ENCODE measurements at regions not wholly inside any gene's neighbourhood (a gene's known extent, or its start where the extent isn't known, plus 50 kb on each side); places are given as distances from the start of the nearest gene placed in this dataset.

DNA sequence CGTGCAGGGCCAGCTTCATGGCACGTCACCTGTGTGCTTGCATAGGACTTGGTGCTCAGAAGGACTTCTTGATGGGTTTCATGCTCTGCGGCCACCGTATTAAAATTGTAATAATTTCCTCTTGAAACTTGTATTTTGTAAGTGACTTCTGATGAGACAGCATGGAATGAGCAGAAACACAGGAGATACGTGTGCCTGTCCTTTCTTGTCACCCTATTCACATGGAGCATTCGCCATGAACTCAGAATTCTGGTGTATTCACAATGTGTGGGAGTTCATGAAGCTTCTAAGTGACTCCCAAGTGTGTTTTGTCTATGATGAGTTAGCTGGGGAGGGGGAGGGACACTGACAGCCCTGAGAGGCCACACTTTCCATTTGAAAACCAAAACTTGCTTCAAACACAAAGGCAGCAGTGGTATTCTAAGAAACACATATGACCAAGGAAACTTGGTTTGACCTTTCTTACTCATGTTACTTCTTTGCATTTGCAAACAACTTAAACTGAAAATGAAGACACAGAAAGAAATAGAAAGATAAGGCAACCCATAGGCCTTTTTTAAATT lies 92.1 kb upstream of the NEDD9 start:
- TF ChIP-seq ZNF70 (CRISPR knock-in tag; IDR thresholded peaks at IDR 0.05) = no peak
- TF ChIP-seq, protein P1, sequence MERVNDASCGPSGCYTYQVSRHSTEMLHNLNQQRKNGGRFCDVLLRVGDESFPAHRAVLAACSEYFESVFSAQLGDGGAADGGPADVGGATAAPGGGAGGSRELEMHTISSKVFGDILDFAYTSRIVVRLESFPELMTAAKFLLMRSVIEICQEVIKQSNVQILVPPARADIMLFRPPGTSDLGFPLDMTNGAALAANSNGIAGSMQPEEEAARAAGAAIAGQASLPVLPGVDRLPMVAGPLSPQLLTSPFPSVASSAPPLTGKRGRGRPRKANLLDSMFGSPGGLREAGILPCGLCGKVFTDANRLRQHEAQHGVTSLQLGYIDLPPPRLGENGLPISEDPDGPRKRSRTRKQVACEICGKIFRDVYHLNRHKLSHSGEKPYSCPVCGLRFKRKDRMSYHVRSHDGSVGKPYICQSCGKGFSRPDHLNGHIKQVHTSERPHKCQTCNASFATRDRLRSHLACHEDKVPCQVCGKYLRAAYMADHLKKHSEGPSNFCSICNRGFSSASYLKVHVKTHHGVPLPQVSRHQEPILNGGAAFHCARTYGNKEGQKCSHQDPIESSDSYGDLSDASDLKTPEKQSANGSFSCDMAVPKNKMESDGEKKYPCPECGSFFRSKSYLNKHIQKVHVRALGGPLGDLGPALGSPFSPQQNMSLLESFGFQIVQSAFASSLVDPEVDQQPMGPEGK (CRISPR knock-in tag; IDR thresholded peaks at IDR 0.05; ENCODE audit: borderline replicate concordance) = no peak
- TF ChIP-seq ARNTL (CRISPR knock-in tag; IDR thresholded peaks at IDR 0.05; ENCODE audit: borderline replicate concordance, low read depth) = no peak
- TF ChIP-seq BACH2 (CRISPR knock-in tag; IDR thresholded peaks at IDR 0.05; ENCODE audit: borderline replicate concordance) = no peak
- no peak for TF ChIP-seq ZFP30 (CRISPR knock-in tag; IDR thresholded peaks at IDR 0.05)
- no peak for TF ChIP-seq ISL1 (CRISPR knock-in tag; IDR thresholded peaks at IDR 0.05)
- TF ChIP-seq, protein P2, sequence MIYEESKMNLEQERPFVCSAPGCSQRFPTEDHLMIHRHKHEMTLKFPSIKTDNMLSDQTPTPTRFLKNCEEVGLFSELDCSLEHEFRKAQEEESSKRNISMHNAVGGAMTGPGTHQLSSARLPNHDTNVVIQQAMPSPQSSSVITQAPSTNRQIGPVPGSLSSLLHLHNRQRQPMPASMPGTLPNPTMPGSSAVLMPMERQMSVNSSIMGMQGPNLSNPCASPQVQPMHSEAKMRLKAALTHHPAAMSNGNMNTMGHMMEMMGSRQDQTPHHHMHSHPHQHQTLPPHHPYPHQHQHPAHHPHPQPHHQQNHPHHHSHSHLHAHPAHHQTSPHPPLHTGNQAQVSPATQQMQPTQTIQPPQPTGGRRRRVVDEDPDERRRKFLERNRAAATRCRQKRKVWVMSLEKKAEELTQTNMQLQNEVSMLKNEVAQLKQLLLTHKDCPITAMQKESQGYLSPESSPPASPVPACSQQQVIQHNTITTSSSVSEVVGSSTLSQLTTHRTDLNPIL (CRISPR knock-in tag; IDR thresholded peaks at IDR 0.05; ENCODE audit: low read depth) = no peak
